H1 (cell line): ENCODE measurements at regions not wholly inside any gene's neighbourhood (a gene's known extent, or its start where the extent isn't known, plus 50 kb on each side); places are given as distances from the start of the nearest gene placed in this dataset.
"Not testable (repeated sequence)": the region's sequence is repeated elsewhere in the genome, so short reads cannot be mapped to it uniquely, and the experiment has no call there.

Experiments
- CTCF ChIA-PET: fragments of 300-600 bp; sonication (Branson Sonifier 250); formaldehyde crosslinking; loops from one replicate; lab custom pipeline; 2021; ENCODE audit not compliant: partially characterized antibody; lab: Charles Lee
- POLR2A ChIA-PET: fragments of 300-600 bp; sonication (Branson Sonifier 250); formaldehyde crosslinking; loops from one replicate; lab custom pipeline; 2021; ENCODE audit warnings: inconsistent platforms; ENCODE audit not compliant: partially characterized antibody; lab: Charles Lee
- DNase-seq, 2 experiments: peaks; one replicate each; pipeline versions ENCODE4 v3.0.0 to v3.0.0-alpha.2; 2010 to 2022; ENCODE audit warnings: low spot score in 2 of 2, low read depth in 1 of 2, mixed read lengths in 1 of 2
- FAIRE-seq: peaks from 2 replicates; lab custom pipeline; 2011; peaks lifted over from hg19 to GRCh38; lab: Jason Lieb, UNC
- H2AFZ ChIP-seq: 2 replicates; pipeline ENCODE4 v1.8.1; 2012; ENCODE audit warnings: low read length, inconsistent platforms
- H2AK5ac ChIP-seq: 2 replicates; pipeline ENCODE4 v1.6.1; 2013; ENCODE audit warnings: low read depth, low read length
- H2BK120ac ChIP-seq: replicated peaks from 2 replicates; pipeline ENCODE3; 2013; ENCODE audit warnings: low read depth, low read length, inconsistent platforms
- H2BK12ac ChIP-seq: 2 replicates; pipeline ENCODE4 v1.6.1; 2013; ENCODE audit warnings: low read depth, low read length
- H2BK15ac ChIP-seq: 2 replicates; pipeline ENCODE4 v1.6.1; 2013; ENCODE audit warnings: low read length
- H2BK20ac ChIP-seq: 2 replicates; pipeline ENCODE4 v1.6.1; 2013; ENCODE audit warnings: low read length
- H2BK5ac ChIP-seq: 2 replicates; pipeline ENCODE4 v1.6.1; 2013; ENCODE audit warnings: low read depth, low read length
- H3K14ac ChIP-seq: 2 replicates; pipeline ENCODE4 v1.6.1; 2013; ENCODE audit warnings: inconsistent platforms; ENCODE audit not compliant: insufficient read length
- H3K18ac ChIP-seq: 2 replicates; pipeline ENCODE4 v1.6.1; 2013; ENCODE audit warnings: low read length; ENCODE audit errors: extremely low read depth
- H3K23ac ChIP-seq: 2 replicates; pipeline ENCODE4 v1.6.1; 2013; ENCODE audit warnings: inconsistent platforms; ENCODE audit not compliant: insufficient read length
- H3K23me2 ChIP-seq: 2 replicates; pipeline ENCODE4 v1.6.1; 2013; ENCODE audit warnings: low read depth, low read length
- H3K27ac ChIP-seq: 2 replicates; pipeline ENCODE4 v1.6.1; 2011; ENCODE audit warnings: low read depth, low read length, inconsistent platforms
- H3K27me3 ChIP-seq, 4 experiments: replicated peaks in 1 of 4; 1 replicate in 1 of 4; 2 replicates in 3 of 4; pipeline versions ENCODE4 v1.6.1 to v1.8.1; 2011 to 2013; ENCODE audit warnings: low read length in 3 of 4, mild to moderate bottlenecking in 3 of 4, inconsistent platforms in 2 of 4, mixed read lengths in 2 of 4, moderate library complexity in 1 of 4; ENCODE audit not compliant: control insufficient read depth in 3 of 4, insufficient read depth in 3 of 4; ENCODE audit errors: extremely low read depth in 1 of 4
- H3K36me3 ChIP-seq, 4 experiments: 2 replicates each; pipeline versions ENCODE4 v1.6.1 to v1.8.1; 2011 to 2013; ENCODE audit warnings: mild to moderate bottlenecking in 4 of 4, low read length in 3 of 4, moderate library complexity in 2 of 4, control low read depth in 1 of 4, inconsistent platforms in 1 of 4; ENCODE audit not compliant: insufficient read depth in 4 of 4, control insufficient read depth in 2 of 4
- H3K4ac ChIP-seq: replicated peaks from 2 replicates; pipeline ENCODE3; 2013; ENCODE audit warnings: low read length, low read depth, mixed read lengths, inconsistent platforms; ENCODE audit not compliant: insufficient read length
- H3K4me1 ChIP-seq, 4 experiments: replicated peaks in 1 of 4; 1 replicate in 1 of 4; 2 replicates in 3 of 4; pipeline versions ENCODE4 v1.6.1 to v1.8.1; 2011 to 2013; ENCODE audit warnings: low read length in 3 of 4, inconsistent platforms in 2 of 4, mixed read lengths in 1 of 4; ENCODE audit not compliant: insufficient read depth in 4 of 4, control insufficient read depth in 3 of 4
- H3K4me2 ChIP-seq, 2 experiments: 2 replicates each; pipeline versions ENCODE4 v1.6.1 to v1.8.1; 2011 to 2013; ENCODE audit warnings: low read depth in 2 of 2, low read length in 2 of 2, control low read depth in 1 of 2, inconsistent platforms in 1 of 2, mild to moderate bottlenecking in 1 of 2; ENCODE audit not compliant: insufficient read depth in 1 of 2
- H3K4me3 ChIP-seq, 4 experiments: fragments of 200-600, 300-600 bp in 1 of 4; sonication (generic), shearing (Covaris generic), sonication (Bioruptor Twin) in 1 of 4; 2 replicates each; pipeline versions ENCODE4 v1.5.1 to v1.8.1; 2011 to 2016; ENCODE audit warnings: low read length in 4 of 4, low read depth in 3 of 4, control low read depth in 2 of 4, inconsistent platforms in 2 of 4, mild to moderate bottlenecking in 2 of 4, mixed read lengths in 1 of 4, moderate library complexity in 1 of 4; ENCODE audit not compliant: insufficient read depth in 2 of 4; ENCODE audit errors: extremely low read depth in 1 of 4
- H3K56ac ChIP-seq: replicated peaks from 2 replicates; pipeline ENCODE3; 2013; ENCODE audit warnings: low read depth, mild to moderate bottlenecking, mixed read lengths, low read length, inconsistent platforms; ENCODE audit not compliant: insufficient read length
- H3K79me1 ChIP-seq: 2 replicates; pipeline ENCODE4 v1.6.1; 2013; ENCODE audit warnings: low read depth, low read length, control low read depth
- H3K79me2 ChIP-seq, 2 experiments: 2 replicates each; pipeline versions ENCODE4 v1.6.1 to v1.8.1; 2012 to 2013; ENCODE audit warnings: low read length in 2 of 2, mild to moderate bottlenecking in 2 of 2, inconsistent platforms in 1 of 2; ENCODE audit not compliant: insufficient read depth in 2 of 2, control insufficient read depth in 1 of 2
- H3K9ac ChIP-seq, 4 experiments: replicated peaks in 1 of 4; 1 replicate in 1 of 4; 2 replicates in 3 of 4; pipeline versions ENCODE4 v1.6.1 to v1.8.1; 2011 to 2013; ENCODE audit warnings: low read depth in 3 of 4, low read length in 3 of 4, control low read depth in 2 of 4, mild to moderate bottlenecking in 2 of 4, moderate library complexity in 2 of 4, inconsistent platforms in 1 of 4; ENCODE audit errors: extremely low read depth in 1 of 4
- H3K9me3 ChIP-seq, 2 experiments: 2 replicates each; pipeline versions ENCODE4 v1.6.1 to v1.8.1; 2012 to 2013; ENCODE audit warnings: mild to moderate bottlenecking in 2 of 2, moderate library complexity in 2 of 2, control low read depth in 1 of 2, inconsistent platforms in 1 of 2, low read depth in 1 of 2, low read length in 1 of 2, mixed read lengths in 1 of 2; ENCODE audit not compliant: insufficient read depth in 2 of 2
- H4K20me1 ChIP-seq, 2 experiments: replicated peaks in 1 of 2; 2 replicates each; pipeline versions ENCODE3 to v1.8.1; 2011 to 2013; ENCODE audit warnings: inconsistent platforms in 2 of 2, low read length in 2 of 2, mild to moderate bottlenecking in 1 of 2; ENCODE audit not compliant: insufficient read depth in 2 of 2, control insufficient read depth in 1 of 2
- H4K5ac ChIP-seq: 2 replicates; pipeline ENCODE4 v1.6.1; 2013; ENCODE audit warnings: low read length, low read depth, mixed read lengths, inconsistent platforms; ENCODE audit not compliant: insufficient read length
- H4K8ac ChIP-seq: 2 replicates; pipeline ENCODE4 v1.8.0; 2013; ENCODE audit warnings: mild to moderate bottlenecking, moderate library complexity, low read length, inconsistent platforms; ENCODE audit not compliant: insufficient read depth; ENCODE audit errors: extremely low read depth
- H4K91ac ChIP-seq: replicated peaks from 2 replicates; pipeline ENCODE3; 2013; ENCODE audit warnings: low read length, mixed read lengths, inconsistent platforms; ENCODE audit not compliant: insufficient read length
- WGBS, 2 experiments: shearing (Covaris generic) in 1 of 2; methylation state at CpG; one replicate each; pipeline versions ENCODE4 v1.1.6 to v1.1.7; 2013 to 2015; ENCODE audit warnings: low lambda C conversion rate in 2 of 2, mixed read lengths in 2 of 2, inconsistent platforms in 1 of 2, low coverage in 1 of 2, missing lambda C conversion rate in 1 of 2; ENCODE audit not compliant: insufficient replicate concordance in 2 of 2, insufficient coverage in 1 of 2, insufficient read length in 1 of 2; ENCODE audit errors: extremely low coverage in 1 of 2, missing lambda C conversion rate in 1 of 2; 5-methylcytosine and 5-hydroxymethylcytosine counted together

DNA sequence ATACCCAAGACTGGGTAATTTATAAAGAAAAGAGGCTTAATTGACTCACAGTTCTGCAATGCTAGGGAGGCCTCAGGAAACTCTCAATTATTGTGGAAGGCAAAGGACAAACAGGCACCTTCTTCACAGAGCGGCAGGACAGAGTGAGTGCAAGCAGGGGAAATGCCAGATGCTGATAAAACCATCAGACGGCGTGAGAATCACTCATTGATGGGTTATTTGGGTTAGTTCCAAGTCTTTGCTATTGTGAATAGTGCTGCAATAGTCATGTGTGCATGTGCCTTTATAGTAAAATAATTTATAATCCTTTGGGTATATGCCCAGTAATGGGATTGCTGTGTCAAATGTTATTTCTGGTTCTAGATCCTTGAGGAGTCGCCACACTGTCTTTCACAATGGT, 830.3 kb upstream of the GRM7 start:
- H3K23me2 ChIP-seq, H2BK5ac ChIP-seq, DNase-seq, H3K14ac ChIP-seq, H3K4me1 ChIP-seq, H3K79me2 ChIP-seq, H2BK120ac ChIP-seq, H3K36me3 ChIP-seq, CTCF ChIA-PET, H3K56ac ChIP-seq, H4K5ac ChIP-seq, H3K27me3 ChIP-seq, H3K18ac ChIP-seq, H2BK20ac ChIP-seq, H4K20me1 ChIP-seq, H2BK12ac ChIP-seq, H4K91ac ChIP-seq, H2BK15ac ChIP-seq, H3K23ac ChIP-seq, H3K4me2 ChIP-seq, H3K4ac ChIP-seq, H4K8ac ChIP-seq, H3K27ac ChIP-seq, H3K79me1 ChIP-seq, H3K4me3 ChIP-seq, H3K9me3 ChIP-seq, H2AK5ac ChIP-seq, H2AFZ ChIP-seq, POLR2A ChIA-PET, H3K9ac ChIP-seq, FAIRE-seq: not testable (repeated sequence)
- WGBS, 2 experiments, result 93% methylated on average over 4 of the region's 4 CpGs; no CpG with 5 or more reads in 1 of the 2 experiments
